NCI-H1694 (cell line): ENCODE measurements at regions not wholly inside any gene's neighbourhood (a gene's known extent, or its start where the extent isn't known, plus 50 kb on each side); places are given as distances from the start of the nearest gene placed in this dataset.
"Not testable (repeated sequence)": the region's sequence is repeated elsewhere in the genome, so short reads cannot be mapped to it uniquely, and the experiment has no call there.

Experiments
- DNase-seq: peaks from one replicate; lab custom pipeline; 2025; lab: John Stamatoyannopoulos, UW

GRCh38 chr21:31531967-31532366, 127.5 kb upstream of the SOD1 start:
- peak; percentile 45 for DNase-seq

- DNase-seq: peak; percentile 99
Measured at GRCh38 chr21:31530897-31531705, 128.4 kb upstream of the SOD1 start.

- DNase-seq: no peak
Measured at GRCh38 chr21:31530364-31530763, 129.1 kb upstream of the SOD1 start.

GRCh38 chr21:31529406-31529805, 130.1 kb upstream of the SOD1 start:
- DNase-seq: no peak

GRCh38 chr21:31526040-31526439, 133.5 kb upstream of the SOD1 start:
- no peak for DNase-seq

GRCh38 chr21:31524140-31524539, 135.4 kb upstream of the SOD1 start:
- DNase-seq: no peak

GRCh38 chr21:31521515-31521914, 138.0 kb upstream of the SOD1 start:
- no peak for DNase-seq

GRCh38 chr21:31520561-31521098, 138.9 kb upstream of the SOD1 start:
- no peak for DNase-seq

GRCh38 chr21:31518580-31518979, 140.9 kb upstream of the SOD1 start:
- DNase-seq: no peak

- DNase-seq: no peak
Measured at GRCh38 chr21:31517664-31518414, 141.7 kb upstream of the SOD1 start.

- no peak for DNase-seq
Measured at GRCh38 chr21:31515253-31515652, 144.2 kb upstream of the SOD1 start.

- peak; percentile 66 for DNase-seq
Measured at GRCh38 chr21:31514598-31514997, 144.9 kb upstream of the SOD1 start.

GRCh38 chr21:31513541-31513940, 146.0 kb upstream of the SOD1 start:
- not testable (repeated sequence) for DNase-seq

GRCh38 chr21:31511999-31512398, 147.5 kb upstream of the SOD1 start:
- not testable (repeated sequence) for DNase-seq

GRCh38 chr21:31511258-31511657, 148.2 kb upstream of the SOD1 start:
- no peak for DNase-seq

- DNase-seq: peak; percentile 33
Measured at GRCh38 chr21:31509194-31510017, 150.1 kb upstream of the SOD1 start.

GRCh38 chr21:31505975-31506374, 153.5 kb upstream of the SOD1 start:
- DNase-seq: no peak

GRCh38 chr21:31503939-31504338, 155.6 kb upstream of the SOD1 start:
- DNase-seq: no peak

GRCh38 chr21:31503467-31503866, 156.0 kb upstream of the SOD1 start:
- DNase-seq: no peak

GRCh38 chr21:31502537-31503143, 156.9 kb upstream of the SOD1 start:
- DNase-seq: no peak

GRCh38 chr21:31501926-31502325, 157.6 kb upstream of the SOD1 start:
- no peak for DNase-seq

GRCh38 chr21:31500982-31501381, 156.9 kb upstream of the TIAM1 start:
- DNase-seq: no peak
